Lung (tissue), 11 donors: ENCODE measurements at regions not wholly inside any gene's neighbourhood (a gene's known extent, or its start where the extent isn't known, plus 50 kb on each side); places are given as distances from the start of the nearest gene placed in this dataset.
"Not testable (repeated sequence)": the region's sequence is repeated elsewhere in the genome, so short reads cannot be mapped to it uniquely, and the experiment has no call there.

Experiments used
- ATAC-seq: fragments of 200-7000 bp; cut with Tn5 transposase; one replicate; pipeline ENCODE4 v1.9.1; 2020; ENCODE audit warnings: moderate number of reproducible peaks; ENCODE audit not compliant: insufficient read depth, low FRiP score
- DNase-seq, 3 donors: peaks; one replicate each; pipeline ENCODE4 v3.0.0-alpha.2; 2013 to 2017
- H3K27ac ChIP-seq, 2 donors: one replicate each; pipeline ENCODE4 v1.5.1; 2013; ENCODE audit warnings: mild to moderate bottlenecking in 2 of 2, moderate library complexity in 2 of 2, control low read depth in 1 of 2, inconsistent platforms in 1 of 2, low read depth in 1 of 2, low read length in 1 of 2
- H3K27me3 ChIP-seq, 3 donors: one replicate each; pipeline ENCODE4 v1.5.1; 2013; ENCODE audit warnings: low read length in 2 of 3; ENCODE audit not compliant: control insufficient read depth in 3 of 3, insufficient read depth in 3 of 3
- H3K36me3 ChIP-seq, 4 donors: one replicate each; pipeline ENCODE4 v1.5.1; 2013; ENCODE audit warnings: low read length in 4 of 4, mild to moderate bottlenecking in 1 of 4, moderate library complexity in 1 of 4; ENCODE audit not compliant: control insufficient read depth in 4 of 4, insufficient read depth in 4 of 4
- H3K4me1 ChIP-seq, 5 donors: one replicate each; pipeline ENCODE4 v1.5.1; 2013; ENCODE audit warnings: low read length in 5 of 5, mild to moderate bottlenecking in 2 of 5, moderate library complexity in 1 of 5; ENCODE audit not compliant: control insufficient read depth in 5 of 5, insufficient read depth in 5 of 5
- H3K4me3 ChIP-seq: one replicate; pipeline ENCODE4 v1.5.1; 2013; ENCODE audit warnings: mild to moderate bottlenecking, control low read depth, moderate library complexity
- H3K9ac ChIP-seq, 2 donors: one replicate each; pipeline ENCODE4 v1.5.1; 2013; ENCODE audit warnings: low read length in 2 of 2, control low read depth in 1 of 2; ENCODE audit not compliant: insufficient read depth in 1 of 2
- H3K9me3 ChIP-seq, 4 donors: one replicate each; pipeline ENCODE4 v1.5.1; 2013; ENCODE audit warnings: low read length in 3 of 4, mild to moderate bottlenecking in 1 of 4, moderate library complexity in 1 of 4; ENCODE audit not compliant: control insufficient read depth in 4 of 4, insufficient read depth in 3 of 4
- WGBS, 2 donors: extraction: QIAGEN DNeasy Blood & Tissue Kit; methylation state at CpG; one replicate each; pipeline ENCODE4 v1.1.7; 2013; 5-methylcytosine and 5-hydroxymethylcytosine counted together
- TF ChIP-seq, protein P1 (sequence below): IDR thresholded peaks from 2 replicates; pipeline ENCODE4 v1.5.1; 2012; ENCODE audit warnings: mild to moderate bottlenecking; ENCODE audit errors: control extremely low read depth, extremely low read depth
- donor health status: control.
- donor health status: control.
- donor health status: Bipolar disorder and iron deficiency.
- donor health status: healthy.
- donor health status: DM: yes; HTN: yes; CAD: no.

- H3K27me3 ChIP-seq = no peaks in the 10 kb centered on the region
- H3K36me3 ChIP-seq = no peaks in the 10 kb centered on the region
- H3K4me3 ChIP-seq = no peak overlapping the region
- ATAC-seq = no peak
- H3K9ac ChIP-seq = no peak overlapping the region
- TF ChIP-seq, protein P1, sequence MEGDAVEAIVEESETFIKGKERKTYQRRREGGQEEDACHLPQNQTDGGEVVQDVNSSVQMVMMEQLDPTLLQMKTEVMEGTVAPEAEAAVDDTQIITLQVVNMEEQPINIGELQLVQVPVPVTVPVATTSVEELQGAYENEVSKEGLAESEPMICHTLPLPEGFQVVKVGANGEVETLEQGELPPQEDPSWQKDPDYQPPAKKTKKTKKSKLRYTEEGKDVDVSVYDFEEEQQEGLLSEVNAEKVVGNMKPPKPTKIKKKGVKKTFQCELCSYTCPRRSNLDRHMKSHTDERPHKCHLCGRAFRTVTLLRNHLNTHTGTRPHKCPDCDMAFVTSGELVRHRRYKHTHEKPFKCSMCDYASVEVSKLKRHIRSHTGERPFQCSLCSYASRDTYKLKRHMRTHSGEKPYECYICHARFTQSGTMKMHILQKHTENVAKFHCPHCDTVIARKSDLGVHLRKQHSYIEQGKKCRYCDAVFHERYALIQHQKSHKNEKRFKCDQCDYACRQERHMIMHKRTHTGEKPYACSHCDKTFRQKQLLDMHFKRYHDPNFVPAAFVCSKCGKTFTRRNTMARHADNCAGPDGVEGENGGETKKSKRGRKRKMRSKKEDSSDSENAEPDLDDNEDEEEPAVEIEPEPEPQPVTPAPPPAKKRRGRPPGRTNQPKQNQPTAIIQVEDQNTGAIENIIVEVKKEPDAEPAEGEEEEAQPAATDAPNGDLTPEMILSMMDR = no peak
- DNase-seq = no peak
- no peaks in the 10 kb centered on the region for H3K4me1 ChIP-seq
- H3K9me3 ChIP-seq = no peaks in the 10 kb centered on the region
- WGBS, 2 donors = 65 to 86% methylated on average over 4 of the region's 4 CpGs
- H3K27ac ChIP-seq = no peak overlapping the region
Observed at GRCh38 chr6:62797190-62797589, 414.1 kb upstream of the FKBP1C start.

DNA sequence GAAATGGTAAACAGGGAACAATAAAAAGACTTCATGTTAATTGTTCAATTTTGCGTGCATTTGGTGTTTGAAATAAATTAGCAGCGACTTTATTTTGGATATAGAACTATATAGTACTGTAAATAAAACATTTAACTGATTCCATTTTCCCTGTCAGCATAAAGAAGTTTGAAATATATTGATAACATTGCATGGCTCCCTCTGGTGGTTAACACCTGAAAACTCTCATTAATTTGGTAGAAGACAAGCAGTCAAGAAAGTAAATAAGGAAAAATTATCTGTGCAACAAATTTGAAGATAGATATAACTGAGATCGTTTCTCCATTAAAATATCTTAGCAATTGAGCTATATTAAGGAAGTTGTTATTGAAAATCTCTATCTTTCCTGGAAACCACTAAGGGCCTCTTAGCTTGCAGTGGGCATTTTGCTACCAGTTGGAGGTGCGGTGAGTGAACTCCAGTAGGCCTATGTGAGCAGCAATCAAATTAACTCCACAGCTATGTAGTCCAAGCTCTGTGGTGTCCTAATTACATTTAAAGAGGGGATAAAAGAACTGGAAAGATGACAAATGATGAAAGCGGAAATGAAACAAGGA, 435.7 kb upstream of the FKBP1C start:
- ATAC-seq = no peak
- TF ChIP-seq, protein P1 = peak; percentile 11
- H3K4me3 ChIP-seq = no peak overlapping the region
- 50 to 54% methylated on average over 5 of the region's 5 CpGs for WGBS, 2 donors
- no peak overlapping the region for H3K9ac ChIP-seq
- H3K27me3 ChIP-seq = no peaks in the 10 kb centered on the region
- DNase-seq = peak in 1 of 3 donors; percentile 17
- no peaks in the 10 kb centered on the region for H3K36me3 ChIP-seq
- H3K27ac ChIP-seq = no peak overlapping the region
- no peaks in the 10 kb centered on the region for H3K4me1 ChIP-seq
- H3K9me3 ChIP-seq = no peaks in the 10 kb centered on the region

- not testable (repeated sequence) for H3K4me1 ChIP-seq, H3K9ac ChIP-seq, H3K27ac ChIP-seq, DNase-seq, H3K27me3 ChIP-seq, H3K4me3 ChIP-seq, H3K9me3 ChIP-seq, H3K36me3 ChIP-seq, ATAC-seq
- WGBS, 2 donors = 86 to 91% methylated on average over 5 of the region's 5 CpGs
Observed at GRCh38 chr6:62766174-62766573, 445.1 kb upstream of the FKBP1C start.

- Histone ChIP-seq H3K27ac (no peak overlapping the region), H3K4me1 (no peaks in the 10 kb centered on the region), H3K4me3 (no peak overlapping the region), H3K9ac (no peak overlapping the region), H3K9me3 (no peaks in the 10 kb centered on the region), H3K27me3 (no peaks in the 10 kb centered on the region), H3K36me3 (no peaks in the 10 kb centered on the region)
- 95% methylated on average over 3 of the region's 3 CpGs for WGBS, 2 donors
- DNase-seq (no peak), ATAC-seq (no peak)
- TF ChIP-seq, protein P1 = no peak
Observed at GRCh38 chr6:62764841-62765240, 446.4 kb upstream of the FKBP1C start.
